ENCODE measurements at regions not wholly inside any gene's neighbourhood (a gene's known extent, or its start where the extent isn't known, plus 50 kb on each side); places are given as distances from the start of the nearest gene placed in this dataset.
"Not testable (repeated sequence)": the region's sequence is repeated elsewhere in the genome, so short reads cannot be mapped to it uniquely, and the experiment has no call there.

DNA sequence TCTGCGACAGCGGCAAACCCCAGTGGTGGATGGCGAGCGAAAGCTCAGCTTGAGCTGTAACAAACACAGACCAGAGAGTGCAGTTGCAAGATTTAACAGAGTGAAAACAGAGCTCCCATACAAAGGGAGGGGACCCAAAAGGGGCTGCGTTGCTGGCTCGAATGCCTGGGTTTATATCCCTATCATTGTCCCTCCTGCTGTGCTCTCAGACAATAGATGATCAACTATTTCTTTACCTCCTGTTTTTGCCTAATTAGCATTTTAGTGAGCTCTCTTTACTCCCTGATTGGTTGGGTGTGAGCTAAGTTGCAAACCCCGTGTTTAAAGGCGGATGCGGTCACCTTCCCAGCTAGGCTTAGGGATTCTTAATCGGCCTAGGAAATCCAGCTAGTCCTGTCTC is 1304.4 kb downstream of the ROBO2 start:
- DNase-seq, result not testable (repeated sequence)

- no peak for DNase-seq
Observed at GRCh38 chr3:78344918-78345317, 1305.0 kb downstream of the ROBO2 start.

- DNase-seq, result no peak
Observed at GRCh38 chr3:78347176-78347575, 1307.3 kb downstream of the ROBO2 start.

- no peak for DNase-seq
Observed at GRCh38 chr3:78348664-78349063, 1308.8 kb downstream of the ROBO2 start.

DNA sequence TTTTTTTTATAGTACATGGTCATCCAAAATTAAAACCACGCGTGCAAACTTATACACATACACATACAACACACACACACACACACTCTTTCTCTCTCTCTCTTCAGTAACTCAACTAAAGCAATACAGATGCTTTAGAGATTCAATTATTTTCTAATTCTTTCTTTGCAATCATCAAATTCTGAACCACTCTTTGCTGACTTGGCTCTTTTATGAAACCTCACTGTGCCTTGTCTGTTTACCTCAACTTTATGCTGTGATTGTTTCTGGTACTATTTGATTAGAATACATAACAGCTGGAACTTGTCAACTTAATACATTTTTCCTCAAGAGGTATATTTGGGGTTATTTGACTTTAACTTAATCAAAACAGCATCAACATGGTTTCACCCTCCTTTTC is 1309.7 kb downstream of the ROBO2 start:
- no peak for DNase-seq

DNA sequence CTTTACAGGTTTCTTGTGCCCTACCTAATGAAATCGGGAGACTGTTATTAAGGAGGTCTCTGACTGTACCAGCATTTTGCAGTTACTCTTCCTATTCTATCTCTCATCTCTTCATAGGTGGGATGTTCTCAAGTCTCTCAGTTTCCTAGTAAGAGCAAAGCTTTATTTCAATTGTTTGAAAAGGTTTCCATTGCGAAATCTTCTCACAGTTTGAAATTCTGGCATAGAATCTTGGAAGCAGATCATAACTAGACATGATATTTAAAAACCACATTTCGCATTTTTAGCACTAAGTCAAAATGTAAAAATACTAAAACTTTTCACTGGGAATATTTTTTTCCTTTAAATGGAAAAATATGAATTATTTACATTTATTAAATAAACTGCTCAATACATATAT is 1311.4 kb downstream of the ROBO2 start:
- DNase-seq, result no peak

DNA sequence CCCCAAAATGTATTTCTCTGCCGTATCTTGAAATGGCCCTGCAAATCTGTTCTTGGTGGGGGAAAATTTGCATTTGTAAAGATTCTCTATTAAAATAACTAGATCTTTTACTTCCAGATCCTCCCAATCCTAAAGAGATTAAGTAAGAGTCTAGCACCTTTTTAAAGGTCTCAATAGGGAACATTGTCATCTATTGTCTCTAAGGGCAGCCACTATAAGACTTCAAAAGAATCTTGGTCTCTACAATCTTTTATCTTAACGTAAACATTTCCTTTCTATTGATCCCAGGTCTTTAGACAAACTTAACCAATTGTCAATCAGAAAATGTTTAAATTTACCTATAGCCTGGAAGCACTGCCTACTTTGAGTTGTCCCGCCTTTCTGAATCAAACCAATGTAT is 1313.3 kb downstream of the ROBO2 start:
- DNase-seq, result no peak

- DNase-seq, result no peak
Observed at GRCh38 chr3:78360849-78361248, 1321.0 kb downstream of the ROBO2 start.

GRCh38 chr3:78368636-78369345 is 1328.9 kb downstream of the ROBO2 start:
- DNase-seq, result no peak

DNA sequence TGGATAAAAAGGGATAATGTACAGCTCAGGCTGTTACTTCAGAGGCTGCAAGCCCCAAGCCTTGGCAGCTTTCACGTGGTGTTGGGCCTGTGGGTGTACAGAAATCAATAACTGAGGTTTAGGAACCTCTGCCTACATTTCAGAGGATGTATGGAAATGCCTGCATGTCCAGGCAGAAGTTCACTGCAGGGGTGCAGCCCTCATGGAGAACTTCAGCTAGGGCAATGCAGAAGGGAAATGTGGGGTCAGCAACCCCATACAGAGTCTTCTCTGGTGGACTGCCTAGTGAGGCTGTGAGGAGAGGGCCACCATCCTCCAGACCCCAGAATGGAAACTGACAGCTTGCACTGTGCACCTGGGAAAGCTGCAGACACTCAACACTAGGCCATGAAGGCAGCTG is 1350.3 kb downstream of the ROBO2 start:
- no peak for DNase-seq

GRCh38 chr3:78398401-78398800 is 1358.5 kb downstream of the ROBO2 start:
- DNase-seq, result no peak

DNA sequence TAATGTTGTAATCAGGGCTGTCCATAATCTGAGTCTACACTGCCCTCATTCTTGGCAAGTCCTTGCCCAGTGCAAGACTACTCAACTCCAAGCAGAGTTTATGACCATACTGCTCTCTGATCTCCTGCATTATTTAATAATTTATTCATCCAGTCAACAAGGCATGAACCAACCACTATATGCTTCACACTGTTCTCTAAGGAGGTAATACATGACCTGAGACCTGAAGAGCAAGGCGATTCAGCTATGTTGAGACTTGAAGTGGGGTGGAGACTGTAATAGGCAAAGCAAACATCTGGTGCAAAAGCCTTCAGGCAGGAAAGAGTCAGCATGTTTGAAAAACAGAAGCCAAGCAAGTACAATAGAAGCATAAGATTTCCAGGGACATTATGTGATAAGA is 1362.8 kb downstream of the ROBO2 start:
- no peak for DNase-seq

DNA sequence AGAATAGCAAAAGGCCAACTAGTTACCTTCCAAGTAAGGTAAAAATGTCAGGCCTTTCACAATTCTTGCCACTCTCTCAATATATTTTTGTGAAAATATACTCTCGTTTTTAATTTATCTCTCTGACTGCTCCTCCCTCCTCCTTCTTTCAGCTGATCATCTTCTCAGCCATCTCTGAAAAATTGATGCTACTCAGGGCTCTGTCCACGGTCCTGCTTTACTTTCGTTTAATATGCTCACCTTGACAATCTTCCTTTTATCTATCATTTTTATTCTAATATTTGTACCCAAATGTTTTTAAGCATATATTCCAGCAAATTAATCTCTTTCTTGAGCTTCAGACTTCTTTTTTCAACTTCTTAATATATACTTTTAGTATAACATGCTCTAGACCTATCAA is 1362.1 kb downstream of the ROBO1 start:
- DNase-seq, result no peak

- no peak for DNase-seq
Observed at GRCh38 chr3:78406396-78406795, 1361.4 kb downstream of the ROBO1 start.

DNA sequence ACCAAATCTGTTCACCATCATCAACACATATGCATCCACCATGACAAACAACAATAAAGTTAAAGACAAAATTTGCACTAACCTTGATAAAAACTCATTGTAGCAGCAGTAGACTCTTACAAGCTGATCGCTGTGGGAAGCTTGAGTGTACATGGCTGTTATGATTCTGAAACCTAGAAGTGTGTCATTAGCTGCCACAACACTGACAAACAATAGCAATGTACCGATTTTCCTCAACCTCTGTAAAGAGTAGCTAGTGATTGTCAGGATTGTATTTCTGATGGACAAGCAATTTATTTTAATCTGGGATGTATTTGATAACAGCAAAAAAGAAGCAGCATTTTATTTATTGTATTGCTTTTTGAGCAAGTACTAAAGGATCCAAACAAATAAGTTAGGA is 1357.7 kb downstream of the ROBO1 start:
- no peak for DNase-seq

DNA sequence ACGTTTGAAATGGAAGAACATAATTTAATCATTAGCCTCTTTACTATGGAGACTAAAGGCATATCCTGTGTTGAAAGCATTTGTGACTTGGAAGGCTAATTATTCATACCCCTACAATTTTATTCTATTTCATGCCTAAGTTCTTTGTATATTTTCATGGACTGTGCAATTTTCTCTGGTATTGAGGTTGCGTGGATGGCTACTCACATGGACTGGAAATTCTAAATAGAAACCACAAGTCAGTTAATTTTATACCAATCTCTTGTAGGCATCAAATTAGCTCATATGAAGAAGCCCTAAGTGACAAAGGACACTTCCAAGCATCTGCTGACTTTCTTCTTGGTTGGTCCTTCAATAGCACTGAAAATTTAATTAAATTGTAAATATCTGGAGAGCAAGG is 1353.5 kb downstream of the ROBO1 start:
- no peak for DNase-seq

DNA sequence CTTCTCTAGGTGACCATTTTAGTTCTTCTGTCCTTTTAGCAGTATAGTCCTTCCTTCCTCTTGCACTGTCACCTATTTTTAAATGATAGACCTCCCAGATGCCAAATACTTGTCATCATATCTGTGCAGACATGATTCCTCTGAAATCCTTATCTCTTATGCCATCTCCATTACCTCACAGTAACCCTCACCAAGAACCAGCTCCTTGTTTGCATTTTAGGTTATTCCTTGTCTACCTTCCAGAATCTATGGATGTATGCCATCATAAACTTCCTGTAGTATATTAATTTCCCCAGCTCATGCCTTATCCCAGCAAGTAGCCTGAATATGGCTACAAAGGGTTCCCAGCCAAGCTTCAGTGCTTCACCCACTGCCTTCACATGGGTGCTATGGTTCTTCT is 1347.2 kb downstream of the ROBO1 start:
- no peak for DNase-seq

GRCh38 chr3:78421247-78421966 is 1346.4 kb downstream of the ROBO1 start:
- no peak for DNase-seq

DNA sequence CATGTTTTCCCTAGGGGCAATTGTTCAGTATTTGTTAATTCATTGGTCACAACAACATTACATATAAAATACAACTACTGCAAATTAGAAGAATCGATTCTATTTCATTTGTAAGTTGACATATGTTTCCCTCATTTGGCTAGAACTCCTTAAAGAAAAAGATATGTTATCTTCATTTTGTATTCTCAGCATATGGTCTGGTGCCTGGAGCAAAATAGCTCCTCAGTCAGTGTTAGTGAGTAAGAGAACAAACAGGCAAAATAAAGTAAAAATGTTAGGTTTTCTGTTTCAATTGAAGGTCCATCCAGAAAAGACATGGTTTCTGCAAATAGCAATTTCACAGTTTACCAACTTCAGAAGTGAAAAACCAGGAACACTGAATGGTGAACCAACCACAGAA is 1343.1 kb downstream of the ROBO1 start:
- DNase-seq, result no peak

DNA sequence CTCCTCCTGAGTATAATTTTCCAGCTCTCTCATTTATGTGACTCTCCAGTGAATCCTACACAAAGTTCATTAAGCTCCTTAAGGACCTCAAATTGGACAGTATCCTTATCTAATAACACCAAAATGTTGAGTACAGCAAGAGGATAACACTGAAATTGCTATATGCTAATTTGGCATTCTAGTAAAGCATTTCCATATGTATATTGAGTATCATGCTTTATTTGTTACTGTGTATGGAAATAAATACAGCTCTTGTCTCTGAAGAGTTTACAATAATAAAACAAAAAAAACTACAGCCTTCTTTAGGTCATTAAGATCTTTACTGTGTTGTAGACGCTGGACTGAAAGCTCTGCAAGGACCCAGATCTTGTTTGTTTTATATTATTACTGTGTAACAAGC is 1341.3 kb downstream of the ROBO1 start:
- no peak for DNase-seq

DNA sequence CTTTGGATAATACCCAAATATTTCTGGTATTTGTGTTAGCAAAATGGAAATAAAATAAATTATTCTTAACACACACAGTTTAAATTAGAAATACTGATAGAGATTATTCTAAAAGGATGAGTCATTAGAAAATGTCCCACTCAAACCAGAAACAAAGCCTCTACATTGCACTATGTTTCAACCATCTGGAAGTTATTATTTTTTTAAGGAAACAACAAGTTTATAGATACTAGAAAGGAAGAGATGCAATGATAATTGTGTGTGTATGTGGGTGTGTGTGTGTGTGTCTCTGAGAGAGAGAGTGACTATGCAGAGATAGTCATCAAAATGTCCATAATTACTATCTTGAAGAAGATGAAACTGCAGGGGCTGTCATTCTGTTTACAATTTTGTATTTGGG is 1340.5 kb downstream of the ROBO1 start:
- no peak for DNase-seq

DNA sequence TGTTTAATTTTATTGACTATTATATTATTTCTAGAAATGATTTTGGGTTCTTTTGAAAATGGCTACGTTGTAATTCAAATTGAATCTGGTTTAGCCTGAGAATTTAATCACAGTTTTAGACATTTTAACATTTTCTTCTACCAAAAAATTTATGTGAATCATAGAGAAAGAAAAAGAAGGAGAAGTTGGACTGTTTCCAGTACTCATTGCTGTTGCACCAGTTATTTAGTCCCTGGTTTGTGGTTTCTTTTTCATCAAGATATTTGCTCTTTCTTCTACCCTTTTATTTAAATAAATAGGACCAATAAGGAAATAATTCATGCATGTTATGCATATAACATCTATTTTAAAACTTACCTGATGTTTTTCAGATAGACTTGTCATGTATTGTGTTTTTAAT is 1337.1 kb downstream of the ROBO1 start:
- DNase-seq, result no peak

- no peak for DNase-seq
Observed at GRCh38 chr3:78434801-78435200, 1333.0 kb downstream of the ROBO1 start.

GRCh38 chr3:78455166-78455565 is 1312.6 kb downstream of the ROBO1 start:
- no peak for DNase-seq
